Astrocyte of the hippocampus (primary cell): ENCODE measurements at regions not wholly inside any gene's neighbourhood (a gene's known extent, or its start where the extent isn't known, plus 50 kb on each side); places are given as distances from the start of the nearest gene placed in this dataset.
"Not testable (repeated sequence)": the region's sequence is repeated elsewhere in the genome, so short reads cannot be mapped to it uniquely, and the experiment has no call there.

ENCODE experiments used
- DNase-seq: peaks from one replicate; pipeline ENCODE4 v3.0.0; 2011; ENCODE audit warnings: low read depth, low spot score

- no peak for DNase-seq
Measured at GRCh38 chrX:40853004-40853815, 117.9 kb upstream of the MED14 start.

GRCh38 chrX:40853816-40854123 is 118.4 kb upstream of the MED14 start:
- DNase-seq: no peak

- DNase-seq: no peak
Measured at GRCh38 chrX:40854242-40854641, 118.9 kb upstream of the MED14 start.

- peak; percentile 21 for DNase-seq
Measured at GRCh38 chrX:40855411-40855810, 120.1 kb upstream of the MED14 start.

GRCh38 chrX:40855932-40856515 is 120.7 kb upstream of the MED14 start:
- no peak for DNase-seq

GRCh38 chrX:40861952-40862554 is 126.7 kb upstream of the MED14 start:
- DNase-seq: not testable (repeated sequence)

GRCh38 chrX:40863260-40863659 is 127.9 kb upstream of the MED14 start:
- DNase-seq: not testable (repeated sequence)

- no peak for DNase-seq
Measured at GRCh38 chrX:40863671-40864070, 128.3 kb upstream of the MED14 start.

GRCh38 chrX:40864972-40865371 is 129.6 kb upstream of the MED14 start:
- peak; percentile 74 for DNase-seq

GRCh38 chrX:40866893-40867292 is 131.6 kb upstream of the MED14 start:
- DNase-seq: peak; percentile 69

- peak; percentile 81 for DNase-seq
Measured at GRCh38 chrX:40867352-40867751, 132.0 kb upstream of the MED14 start.

- no peak for DNase-seq
Measured at GRCh38 chrX:40868868-40869267, 133.5 kb upstream of the MED14 start.

GRCh38 chrX:40870982-40871381 is 135.6 kb upstream of the MED14 start:
- not testable (repeated sequence) for DNase-seq

- peak; percentile 18 for DNase-seq
Measured at GRCh38 chrX:40871385-40872082, 136.2 kb upstream of the MED14 start.

- no peak for DNase-seq
Measured at GRCh38 chrX:40872351-40872750, 137.0 kb upstream of the MED14 start.

- no peak for DNase-seq
Measured at GRCh38 chrX:40875476-40875875, 140.1 kb upstream of the MED14 start.

- DNase-seq: no peak
Measured at GRCh38 chrX:40877887-40878286, 142.5 kb upstream of the MED14 start.

GRCh38 chrX:40878766-40879165 is 143.4 kb upstream of the MED14 start:
- DNase-seq: peak; percentile 35

- DNase-seq: not testable (repeated sequence)
Measured at GRCh38 chrX:40879172-40879571, 143.8 kb upstream of the MED14 start.

- DNase-seq: no peak
Measured at GRCh38 chrX:40880712-40881111, 145.4 kb upstream of the MED14 start.

GRCh38 chrX:40883021-40883619 is 147.8 kb upstream of the MED14 start:
- DNase-seq: no peak

GRCh38 chrX:40885989-40886388 is 150.6 kb upstream of the MED14 start:
- no peak for DNase-seq
